HG03045 (cell line): ENCODE measurements at regions not wholly inside any gene's neighbourhood (a gene's known extent, or its start where the extent isn't known, plus 50 kb on each side); places are given as distances from the start of the nearest gene placed in this dataset.
"Not testable (repeated sequence)": the region's sequence is repeated elsewhere in the genome, so short reads cannot be mapped to it uniquely, and the experiment has no call there.

Experiments
- ATAC-seq: cut with Tn5 transposase; IDR thresholded peaks from one replicate; pipeline ENCODE4 v1.9.1; 2021; ENCODE audit warnings: mild to moderate bottlenecking, moderate library complexity; ENCODE audit not compliant: unreplicated experiment

GRCh38 chr13:30072818-30073186 lies 222.4 kb upstream of the UBL3 start:
- no peak for ATAC-seq

DNA sequence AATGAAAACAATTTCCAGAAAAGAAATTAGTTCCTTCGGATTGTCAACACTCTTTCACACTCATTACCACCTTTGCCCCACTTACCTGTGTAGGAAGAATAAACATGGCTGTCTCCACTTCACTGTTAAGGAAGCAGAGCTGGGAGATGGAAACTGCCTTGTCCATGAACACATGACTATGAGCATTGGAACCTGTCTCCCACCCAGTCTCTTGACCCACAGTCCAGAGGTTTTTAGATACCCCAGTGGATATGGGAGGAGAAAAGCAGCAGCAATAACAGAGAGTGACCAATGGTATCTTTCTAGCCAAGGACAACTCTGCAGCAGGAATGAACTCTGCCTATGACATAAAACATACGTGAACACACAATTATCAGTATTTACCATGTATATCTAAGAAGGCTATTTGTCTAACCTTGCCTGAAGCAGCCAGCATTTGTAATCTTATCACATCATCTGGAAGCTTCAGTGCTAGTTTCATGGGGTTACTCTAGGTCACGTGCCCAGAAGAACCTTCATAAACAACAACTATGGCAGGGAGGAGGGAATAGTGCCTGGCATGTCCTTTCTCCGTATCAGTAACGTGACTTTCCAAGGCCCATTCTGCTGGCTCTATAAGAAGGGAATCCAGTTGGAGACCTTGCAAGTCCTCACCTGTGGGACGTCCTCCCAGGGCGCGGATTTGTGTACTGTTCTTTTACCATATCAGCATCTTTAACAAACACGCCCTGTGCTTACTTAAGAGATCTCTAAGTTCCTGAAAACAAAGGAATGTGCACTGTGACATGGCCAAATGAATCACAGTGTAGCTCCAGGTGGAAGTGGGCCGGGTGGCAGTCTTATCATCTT lies 221.8 kb upstream of the UBL3 start:
- no peak for ATAC-seq

DNA sequence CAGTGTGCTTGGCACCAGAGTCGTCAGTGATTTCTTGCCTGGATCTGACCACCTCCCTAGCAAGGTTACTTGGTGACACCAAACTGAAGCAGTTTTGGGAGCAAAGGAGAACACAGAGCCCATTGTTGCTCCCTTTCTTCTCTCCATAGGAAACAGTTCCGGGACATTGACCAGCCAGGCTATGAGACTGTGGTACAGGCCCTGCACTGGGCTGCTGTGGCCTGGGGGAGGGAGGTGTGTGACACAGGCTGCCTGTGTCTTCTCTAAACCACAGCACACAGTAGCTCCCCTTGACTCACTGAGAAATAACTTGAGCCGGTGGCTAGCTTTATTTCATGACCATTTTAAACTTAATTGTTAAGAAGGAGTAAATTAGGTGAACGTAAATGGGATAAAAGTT lies 214.8 kb upstream of the UBL3 start:
- ATAC-seq = no peak

DNA sequence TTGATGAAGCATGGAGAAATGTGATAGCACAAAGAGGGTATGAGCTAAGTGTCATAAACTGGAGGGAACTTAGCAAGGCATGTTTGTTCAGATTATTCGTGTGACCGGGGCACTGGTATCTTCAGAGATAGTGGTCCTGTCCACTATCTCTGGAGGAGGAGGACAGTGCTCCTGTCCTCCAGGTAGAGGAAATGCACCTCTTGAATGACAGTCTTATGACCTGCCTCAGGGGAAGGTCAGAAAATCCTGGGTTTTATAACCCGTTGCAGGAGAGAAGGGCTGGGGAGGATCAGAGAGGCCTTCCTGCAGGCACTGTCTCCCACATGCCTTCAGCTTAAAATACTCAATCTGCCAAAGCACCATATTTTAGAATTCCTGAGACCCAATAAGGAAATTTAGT lies 213.5 kb upstream of the UBL3 start:
- no peak for ATAC-seq

DNA sequence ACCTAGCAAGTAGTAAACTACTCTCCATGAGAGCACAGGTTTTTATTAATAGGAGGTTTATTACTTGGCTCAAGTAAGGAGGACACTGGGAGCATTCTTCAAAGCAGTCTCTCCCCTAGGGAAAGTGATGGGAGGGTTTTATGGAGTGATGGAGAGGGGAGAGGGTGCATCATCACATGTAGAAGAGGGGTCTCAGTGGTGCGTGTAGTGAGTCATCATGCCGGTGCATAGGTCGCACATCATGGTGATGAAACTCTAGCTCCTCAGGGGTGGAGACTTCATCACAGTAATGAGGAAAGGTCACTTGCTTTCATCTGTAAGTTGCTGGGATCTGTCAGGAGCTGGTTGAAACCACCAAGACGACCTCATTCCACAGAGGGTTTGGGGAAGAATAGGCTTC lies 210.8 kb upstream of the UBL3 start:
- ATAC-seq = no peak

DNA sequence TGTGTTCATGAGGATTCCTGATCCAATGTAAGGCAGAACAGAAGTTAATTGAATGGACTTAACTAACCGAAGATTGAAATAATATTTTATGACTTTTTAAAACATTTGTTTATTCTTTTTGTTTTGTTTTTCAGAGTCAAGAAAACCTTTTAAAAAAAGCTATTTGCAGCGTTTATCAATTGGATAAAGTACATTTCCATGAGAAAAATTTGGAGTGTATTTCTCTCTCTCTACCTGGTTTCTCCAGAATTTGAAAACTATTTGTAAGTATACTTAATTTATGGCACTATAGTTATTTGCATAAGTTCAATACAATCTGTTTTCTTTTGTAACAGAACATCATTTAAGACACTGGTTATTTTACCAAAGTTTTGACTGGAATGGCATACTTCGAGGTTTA lies 208.0 kb upstream of the UBL3 start:
- no peak for ATAC-seq

- not testable (repeated sequence) for ATAC-seq
Observed at GRCh38 chr13:30054546-30054945, 204.1 kb upstream of the UBL3 start.

DNA sequence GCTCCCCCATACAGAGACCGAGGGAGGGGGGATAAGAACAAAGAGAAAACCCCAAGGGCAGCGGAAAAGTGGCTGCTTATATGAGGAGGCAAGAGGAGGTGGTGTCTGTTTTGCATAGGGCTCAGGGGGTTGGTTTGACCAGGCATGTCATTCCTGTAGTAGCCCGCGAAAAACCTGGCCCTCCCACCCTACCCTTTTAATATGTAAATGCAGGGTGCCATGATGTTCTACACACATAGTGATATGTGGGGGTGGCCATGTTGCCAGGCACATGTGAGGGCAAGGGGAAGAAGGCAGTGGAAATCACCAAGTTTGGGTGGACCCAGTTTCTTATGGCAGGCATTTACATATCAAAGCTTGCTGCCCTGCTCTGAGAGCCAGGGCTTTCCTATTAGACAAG lies 203.5 kb upstream of the UBL3 start:
- ATAC-seq = no peak

DNA sequence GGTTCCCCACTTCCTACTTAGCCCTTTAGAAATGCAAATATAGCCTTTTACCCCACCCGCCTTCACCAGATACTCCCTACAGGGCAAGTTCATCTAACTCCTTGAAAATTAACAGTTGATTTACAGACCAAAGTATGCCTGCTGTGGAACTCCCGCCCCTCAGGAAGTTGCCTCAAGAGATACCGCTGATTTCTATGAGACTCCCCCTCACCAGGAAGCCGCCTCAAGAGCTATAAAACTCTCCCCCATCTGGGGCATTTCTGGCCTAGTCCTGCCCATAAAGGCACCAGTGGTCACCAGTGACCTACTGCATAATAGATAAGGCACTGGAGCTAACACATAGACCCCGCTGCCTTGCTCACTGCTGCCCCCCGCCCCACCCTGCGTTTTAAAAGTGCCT lies 201.7 kb upstream of the UBL3 start:
- no peak for ATAC-seq

GRCh38 chr13:30051531-30052060 lies 201.2 kb upstream of the UBL3 start:
- no peak for ATAC-seq

GRCh38 chr13:30049692-30050091 lies 199.3 kb upstream of the UBL3 start:
- ATAC-seq = no peak

GRCh38 chr13:30047154-30047874 lies 196.9 kb upstream of the UBL3 start:
- no peak for ATAC-seq

DNA sequence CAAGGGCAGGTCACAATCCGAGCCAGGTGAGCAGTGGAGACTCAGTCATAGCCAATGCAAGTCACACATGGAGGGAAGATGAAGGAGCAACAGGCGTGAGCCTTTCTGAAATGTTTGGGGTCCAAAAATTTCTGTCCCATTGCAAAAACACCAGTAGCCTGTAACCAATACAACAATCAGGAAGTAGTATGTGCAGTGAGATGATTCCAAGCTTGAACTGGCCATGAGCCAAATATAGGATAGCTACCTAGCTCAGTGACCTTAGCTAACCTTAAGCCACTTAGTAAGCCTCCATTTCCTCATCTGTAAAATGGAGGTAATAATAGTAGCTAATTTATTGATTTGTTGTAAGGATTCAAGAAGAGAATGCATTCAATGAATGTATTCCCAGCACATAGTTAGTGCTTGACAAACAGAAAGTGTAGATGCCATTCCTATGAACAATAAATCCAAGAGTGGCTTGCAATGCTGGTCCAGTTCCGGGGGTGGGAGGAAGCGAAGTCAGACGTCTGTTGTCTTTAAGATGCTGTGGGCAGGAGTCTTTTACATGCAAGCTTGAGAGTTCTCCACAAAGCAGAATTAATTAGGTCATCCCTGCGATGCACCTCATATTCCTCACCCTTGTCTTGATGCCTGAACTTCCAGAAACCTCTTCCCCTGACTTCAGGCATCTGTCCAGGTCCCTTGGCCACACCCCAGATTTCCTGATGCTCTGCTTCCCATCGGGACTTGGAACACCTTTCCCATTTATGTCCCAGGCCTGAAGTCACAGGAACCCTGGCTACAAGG lies 195.7 kb upstream of the UBL3 start:
- no peak for ATAC-seq

DNA sequence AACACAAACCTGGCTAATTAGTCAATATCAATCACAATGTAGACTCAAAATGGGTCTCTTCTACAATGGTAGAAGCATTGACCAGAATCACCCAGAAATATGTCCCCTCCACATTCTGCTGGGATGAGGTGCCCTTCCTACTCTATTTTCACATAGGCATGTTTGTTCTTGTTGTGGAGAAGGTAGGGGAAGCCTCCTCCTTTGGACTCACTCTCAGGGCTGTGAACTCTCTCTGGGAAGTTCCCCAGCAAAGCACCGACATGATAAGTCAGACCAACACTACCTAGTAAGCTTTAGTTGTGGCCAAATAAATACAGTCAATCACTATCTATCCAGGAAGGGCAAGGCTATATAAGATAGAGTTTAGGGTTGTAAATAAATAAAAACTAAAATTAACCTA lies 194.5 kb upstream of the UBL3 start:
- ATAC-seq = no peak

DNA sequence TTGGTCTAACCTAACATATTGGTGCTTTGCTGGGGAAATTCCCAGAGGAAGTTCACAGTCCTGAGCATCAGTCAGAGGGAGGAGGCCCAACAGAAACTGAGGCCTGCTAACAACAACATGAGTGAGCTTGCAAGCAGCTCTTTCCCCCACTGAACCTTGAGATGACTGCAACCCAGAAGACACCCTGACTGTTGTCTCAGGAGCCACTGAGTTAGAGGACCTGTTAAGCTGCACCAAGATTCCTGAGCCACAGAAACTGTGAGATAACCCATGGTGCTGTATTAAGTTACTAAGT lies 193.2 kb upstream of the UBL3 start:
- no peak for ATAC-seq

GRCh38 chr13:30042891-30043630 lies 192.6 kb upstream of the UBL3 start:
- no peak for ATAC-seq

GRCh38 chr13:30042272-30042671 lies 191.9 kb upstream of the UBL3 start:
- no peak for ATAC-seq

DNA sequence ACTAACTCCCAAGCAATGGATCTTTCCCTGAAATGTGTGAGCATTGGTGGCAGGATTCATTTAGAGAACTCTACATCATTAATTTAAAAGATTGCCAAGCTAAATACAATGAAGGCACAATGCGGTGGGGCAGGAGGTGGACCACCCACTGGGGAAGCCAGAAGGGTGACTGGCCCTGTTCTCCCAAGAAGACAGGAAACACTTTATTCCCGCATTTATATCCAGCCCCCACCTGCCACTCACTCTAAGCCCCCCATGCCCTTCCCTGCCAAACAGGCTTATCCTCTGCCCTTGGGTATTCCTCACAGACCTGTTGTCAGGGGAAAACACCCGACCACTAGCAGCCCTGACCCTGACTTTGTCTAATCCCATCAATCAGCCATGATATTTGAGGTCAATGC lies 189.1 kb upstream of the UBL3 start:
- ATAC-seq = no peak

GRCh38 chr13:30038884-30039283 lies 188.5 kb upstream of the UBL3 start:
- no peak for ATAC-seq

- ATAC-seq = no peak
Observed at GRCh38 chr13:30037766-30038165, 187.3 kb upstream of the UBL3 start.

- no peak for ATAC-seq
Observed at GRCh38 chr13:30037306-30037705, 186.9 kb upstream of the UBL3 start.
